ENCODE measurements at regions not wholly inside any gene's neighbourhood (a gene's known extent, or its start where the extent isn't known, plus 50 kb on each side); places are given as distances from the start of the nearest gene placed in this dataset.

GRCh38 chr15:66848116-66848515 lies 146.1 kb downstream of the SMAD6 start:
- TF ChIP-seq CTCF (IDR thresholded peaks at IDR 0.05; ENCODE audit: low read depth, low read length, missing control alignments), result no peak
- no peak overlapping the region for H3K4me3 ChIP-seq (ENCODE audit: low read depth, low read length)
- DNase-seq (ENCODE audit: low read depth), result no peak
- in situ Hi-C loops (cut with HindIII; ENCODE audit: low sequenced_read_pairs), result loop anchor here (5.0 kb wide), 1 partner anchor 56 kb away; no protein-coding TSS in a partner anchor

- no peak for DNase-seq (ENCODE audit: low read depth)
- H3K4me3 ChIP-seq (ENCODE audit: low read depth, low read length), result no peak overlapping the region
- no peak for TF ChIP-seq CTCF (IDR thresholded peaks at IDR 0.05; ENCODE audit: low read depth, low read length, missing control alignments)
- in situ Hi-C loops (cut with HindIII; ENCODE audit: low sequenced_read_pairs), result loop anchor here (5.0 kb wide), 1 partner anchor 57 kb away; no protein-coding TSS in a partner anchor
Observed at GRCh38 chr15:66848686-66849392, 146.8 kb downstream of the SMAD6 start.

- in situ Hi-C loops (cut with HindIII; ENCODE audit: low sequenced_read_pairs), result loop anchor here (5.0 kb wide), 1 partner anchor 57 kb away; no protein-coding TSS in a partner anchor
- no peak for DNase-seq (ENCODE audit: low read depth)
- H3K4me3 ChIP-seq (ENCODE audit: low read depth, low read length), result no peak overlapping the region
- TF ChIP-seq CTCF (IDR thresholded peaks at IDR 0.05; ENCODE audit: low read depth, low read length, missing control alignments), result no peak
Observed at GRCh38 chr15:66849393-66849745, 147.3 kb downstream of the SMAD6 start.

- TF ChIP-seq CTCF (IDR thresholded peaks at IDR 0.05; ENCODE audit: low read depth, low read length, missing control alignments), result no peak
- no peak overlapping the region for H3K4me3 ChIP-seq (ENCODE audit: low read depth, low read length)
- in situ Hi-C loops (cut with HindIII; ENCODE audit: low sequenced_read_pairs), result loop anchor here (5.0 kb wide), 1 partner anchor 57 kb away; no protein-coding TSS in a partner anchor
- DNase-seq (ENCODE audit: low read depth), result no peak
Observed at GRCh38 chr15:66849746-66850077, 147.7 kb downstream of the SMAD6 start.

GRCh38 chr15:66850078-66850991 lies 148.3 kb downstream of the SMAD6 start:
- no peak overlapping the region for H3K4me3 ChIP-seq (ENCODE audit: low read depth, low read length)
- TF ChIP-seq CTCF (IDR thresholded peaks at IDR 0.05; ENCODE audit: low read depth, low read length, missing control alignments), result no peak
- in situ Hi-C loops (cut with HindIII; ENCODE audit: low sequenced_read_pairs), result no loop called here
- DNase-seq (ENCODE audit: low read depth), result no peak

- in situ Hi-C loops (cut with HindIII; ENCODE audit: low sequenced_read_pairs), result no loop called here
- TF ChIP-seq CTCF (IDR thresholded peaks at IDR 0.05; ENCODE audit: low read depth, low read length, missing control alignments), result no peak
- DNase-seq (ENCODE audit: low read depth), result no peak
- no peak overlapping the region for H3K4me3 ChIP-seq (ENCODE audit: low read depth, low read length)
Observed at GRCh38 chr15:66850996-66851310, 148.9 kb downstream of the SMAD6 start.

Measured in astrocyte of the cerebellum (primary cell).